ENCODE measurements at regions not wholly inside any gene's neighbourhood (a gene's known extent, or its start where the extent isn't known, plus 50 kb on each side); places are given as distances from the start of the nearest gene placed in this dataset.
A peak's percentile ranks its signal among the peaks of the same experiment; 100 is the strongest.

DNA sequence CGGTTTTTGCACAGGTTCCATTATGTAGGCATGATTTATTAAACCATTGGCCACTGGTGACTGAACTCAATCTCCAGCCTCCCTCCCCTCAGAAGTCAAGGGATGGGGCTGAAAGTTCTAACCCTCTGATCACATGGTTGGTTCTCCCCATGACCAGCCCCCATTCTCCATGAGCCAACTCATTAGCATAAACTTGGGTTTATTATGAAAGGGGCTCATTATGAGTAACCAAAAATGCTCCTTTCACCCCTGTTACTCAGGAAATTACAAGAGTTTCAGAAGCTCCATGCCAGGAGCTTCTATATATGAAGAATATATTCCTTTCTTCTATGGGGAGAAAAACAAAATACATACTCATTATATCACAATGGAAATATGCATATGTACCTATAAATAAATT lies 555.3 kb downstream of the HS3ST4 start:
- Mint-ChIP-seq H3K27me3 (peaks cover 0 to 6% (median 5%) of the 10 kb centered on the region in 3 donors), H3K36me3 (peaks cover 0 to 3% of the 10 kb centered on the region in 2 donors), H3K4me3 (no peak overlapping the region), H3K27ac (no peak overlapping the region), H3K4me1 (no peaks in the 10 kb centered on the region), H3K9me3 (peaks cover 7 to 32% (median 14%) of the 10 kb centered on the region in 7 donors)
- DNase-seq, result no peak
- ATAC-seq (ENCODE audit: low read depth in 2 of 2), result no peak

DNA sequence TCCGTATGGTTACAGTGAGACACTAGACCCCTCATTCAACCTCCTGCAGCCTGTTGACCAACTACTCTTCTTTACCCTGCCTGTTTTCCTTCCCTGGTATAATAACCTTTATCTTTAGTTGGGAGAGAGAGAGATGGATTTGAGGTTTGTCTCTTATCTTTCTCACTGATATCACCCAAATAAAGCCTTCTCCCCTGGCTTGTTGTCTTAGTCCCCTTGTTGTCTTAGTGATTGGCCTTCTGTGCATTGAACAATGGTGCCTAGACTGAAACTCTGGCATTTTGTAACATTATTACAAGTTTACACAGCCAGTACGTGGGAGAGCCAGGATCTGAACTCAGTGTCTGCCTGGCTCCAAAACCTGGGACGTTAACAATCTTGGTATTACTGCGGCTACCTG lies 560.8 kb downstream of the HS3ST4 start:
- no peak overlapping the region for H3K27ac Mint-ChIP-seq
- no peak overlapping the region for H3K4me3 Mint-ChIP-seq
- no peak for DNase-seq
- no peaks in the 10 kb centered on the region for H3K36me3 Mint-ChIP-seq
- no peaks in the 10 kb centered on the region for H3K4me1 Mint-ChIP-seq
- ATAC-seq (ENCODE audit: low read depth in 2 of 2), result no peak
- H3K27me3 Mint-ChIP-seq, result peaks cover 0 to 10% (median 6%) of the 10 kb centered on the region in 3 donors
- peaks cover 3 to 28% (median 7%) of the 10 kb centered on the region in 7 donors for H3K9me3 Mint-ChIP-seq

DNA sequence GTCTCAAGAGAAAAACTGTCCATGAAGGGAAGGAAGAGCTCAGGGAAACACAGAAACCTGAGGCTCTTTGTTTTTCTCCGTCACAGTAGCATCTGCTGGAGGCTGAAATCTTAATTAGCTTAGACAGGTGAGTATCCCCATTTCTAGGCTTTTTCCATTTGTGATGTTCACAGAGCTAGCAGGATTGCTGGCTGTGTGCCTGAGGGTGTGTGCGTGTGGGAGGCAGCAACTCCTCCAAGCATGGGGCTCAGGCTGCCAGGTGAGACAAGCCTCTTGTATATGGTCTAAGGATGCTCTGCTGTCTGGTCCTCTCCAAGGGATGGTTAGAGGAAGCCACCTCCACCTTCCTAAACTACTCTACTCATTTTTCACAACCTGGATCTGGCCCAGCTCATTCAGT lies 569.9 kb downstream of the HS3ST4 start:
- Mint-ChIP-seq H3K9me3 (peaks cover 0 to 6% (median 0%) of the 10 kb centered on the region in 7 donors), H3K27ac (no peak overlapping the region), H3K4me3 (no peak overlapping the region), H3K4me1 (no peaks in the 10 kb centered on the region), H3K27me3 (peaks cover 0 to 6% (median 0%) of the 10 kb centered on the region in 3 donors), H3K36me3 (no peaks in the 10 kb centered on the region)
- ATAC-seq (ENCODE audit: low read depth in 2 of 2), result no peak
- DNase-seq, result no peak

DNA sequence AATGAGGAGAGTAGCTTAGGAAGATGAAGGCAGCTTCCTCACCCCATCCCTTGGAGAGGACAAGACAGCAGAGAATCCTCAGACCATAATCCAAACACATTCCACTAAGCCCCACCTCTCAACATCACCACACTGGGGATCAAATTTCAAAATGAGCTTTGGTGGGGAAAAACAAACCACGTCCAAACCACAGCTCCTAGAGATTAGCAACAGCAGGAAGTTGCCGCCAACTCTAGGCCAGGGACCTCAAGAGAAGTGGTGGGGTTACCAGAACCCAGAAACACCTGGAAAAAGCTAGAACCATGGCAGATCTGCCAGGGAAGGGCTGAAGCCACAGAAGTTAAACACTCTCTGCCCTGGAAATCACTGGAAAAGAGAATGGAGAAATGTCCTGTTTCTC lies 571.6 kb downstream of the HS3ST4 start:
- no peak overlapping the region for H3K27ac Mint-ChIP-seq
- peaks cover 0 to 6% (median 0%) of the 10 kb centered on the region in 7 donors for H3K9me3 Mint-ChIP-seq
- ATAC-seq (ENCODE audit: low read depth in 2 of 2) (no peak), DNase-seq (no peak)
- H3K36me3 Mint-ChIP-seq, result no peaks in the 10 kb centered on the region
- no peaks in the 10 kb centered on the region for H3K27me3 Mint-ChIP-seq
- H3K4me3 Mint-ChIP-seq, result no peak overlapping the region
- no peaks in the 10 kb centered on the region for H3K4me1 Mint-ChIP-seq

DNA sequence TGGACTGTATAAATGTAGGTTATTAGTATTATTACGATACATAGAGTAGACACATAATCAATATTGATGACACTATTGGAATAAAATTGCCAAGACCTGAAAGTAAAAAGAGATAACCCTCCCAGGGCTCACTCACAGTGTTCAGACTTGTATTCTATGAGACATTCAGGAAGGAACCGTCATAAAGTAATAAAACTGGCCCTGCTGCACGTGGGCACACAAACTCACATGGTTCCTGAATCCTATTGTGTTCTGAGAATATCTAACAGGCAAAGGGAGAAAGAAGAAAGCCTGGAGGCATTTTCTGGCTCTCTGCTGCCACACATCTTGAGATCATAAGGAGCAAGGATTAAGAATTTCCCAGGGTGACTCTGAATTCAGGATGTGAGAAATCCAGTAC lies 575.9 kb downstream of the HS3ST4 start:
- no peak for ATAC-seq (ENCODE audit: low read depth in 2 of 2)
- Mint-ChIP-seq H3K27me3 (no peaks in the 10 kb centered on the region), H3K4me3 (no peak overlapping the region), H3K27ac (no peak overlapping the region), H3K9me3 (peaks cover 0 to 6% (median 0%) of the 10 kb centered on the region in 7 donors), H3K36me3 (no peaks in the 10 kb centered on the region), H3K4me1 (peaks cover 0 to 11% (median 5%) of the 10 kb centered on the region in 3 donors)
- DNase-seq, result no peak

DNA sequence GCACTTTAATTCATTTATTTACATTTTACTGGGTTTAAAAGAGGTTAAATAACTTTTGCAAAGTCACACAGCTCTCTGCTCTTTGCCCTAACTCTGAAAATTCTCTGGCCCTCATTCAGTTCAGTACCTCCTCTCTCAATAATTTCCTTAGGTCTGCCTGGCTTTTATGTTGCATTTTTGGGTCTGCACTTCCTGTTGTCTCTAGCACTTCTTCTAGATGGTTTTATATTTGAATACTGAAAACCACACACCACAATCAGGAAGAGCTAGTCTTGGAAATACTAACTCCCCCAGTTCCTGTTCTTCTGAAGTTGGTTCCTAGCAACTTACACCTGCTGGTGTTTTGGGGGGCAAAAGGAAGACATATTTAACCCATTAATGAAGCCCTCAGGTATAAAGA lies 577.9 kb downstream of the HS3ST4 start:
- no peak overlapping the region for H3K4me3 Mint-ChIP-seq
- H3K4me1 Mint-ChIP-seq, result peaks cover 0 to 11% (median 5%) of the 10 kb centered on the region in 3 donors
- H3K27me3 Mint-ChIP-seq, result no peaks in the 10 kb centered on the region
- no peaks in the 10 kb centered on the region for H3K36me3 Mint-ChIP-seq
- DNase-seq (no peak), ATAC-seq (ENCODE audit: low read depth in 2 of 2) (no peak)
- H3K27ac Mint-ChIP-seq, result no peak overlapping the region
- peaks cover 0 to 5% (median 0%) of the 10 kb centered on the region in 7 donors for H3K9me3 Mint-ChIP-seq

DNA sequence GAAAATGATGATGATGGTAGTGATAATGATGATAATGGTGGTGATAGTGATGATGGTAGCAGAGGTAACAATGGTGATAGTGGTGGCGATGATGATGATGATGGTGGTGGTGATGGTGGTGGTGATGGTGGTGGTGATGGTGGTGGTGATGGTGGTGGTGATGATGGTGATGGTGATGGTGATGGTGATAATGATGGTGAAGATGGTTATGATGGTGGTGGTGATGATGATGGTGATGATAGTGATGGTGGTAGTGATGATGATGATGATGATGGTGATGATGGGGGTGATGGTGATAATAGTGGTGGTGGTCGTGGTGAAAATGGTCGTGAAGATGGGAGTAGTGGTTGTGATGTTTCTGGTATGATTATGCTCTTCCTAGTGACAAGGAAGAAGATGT lies 581.8 kb downstream of the HS3ST4 start:
- peaks cover 0 to 2% (median 0%) of the 10 kb centered on the region in 7 donors for H3K9me3 Mint-ChIP-seq
- H3K4me3 Mint-ChIP-seq, result no peak overlapping the region
- no peaks in the 10 kb centered on the region for H3K36me3 Mint-ChIP-seq
- peaks cover 0 to 11% (median 5%) of the 10 kb centered on the region in 3 donors for H3K4me1 Mint-ChIP-seq
- no peak overlapping the region for H3K27ac Mint-ChIP-seq
- no peak for ATAC-seq (ENCODE audit: low read depth in 2 of 2)
- peaks cover 0 to 4% (median 0%) of the 10 kb centered on the region in 3 donors for H3K27me3 Mint-ChIP-seq
- DNase-seq, result no peak

DNA sequence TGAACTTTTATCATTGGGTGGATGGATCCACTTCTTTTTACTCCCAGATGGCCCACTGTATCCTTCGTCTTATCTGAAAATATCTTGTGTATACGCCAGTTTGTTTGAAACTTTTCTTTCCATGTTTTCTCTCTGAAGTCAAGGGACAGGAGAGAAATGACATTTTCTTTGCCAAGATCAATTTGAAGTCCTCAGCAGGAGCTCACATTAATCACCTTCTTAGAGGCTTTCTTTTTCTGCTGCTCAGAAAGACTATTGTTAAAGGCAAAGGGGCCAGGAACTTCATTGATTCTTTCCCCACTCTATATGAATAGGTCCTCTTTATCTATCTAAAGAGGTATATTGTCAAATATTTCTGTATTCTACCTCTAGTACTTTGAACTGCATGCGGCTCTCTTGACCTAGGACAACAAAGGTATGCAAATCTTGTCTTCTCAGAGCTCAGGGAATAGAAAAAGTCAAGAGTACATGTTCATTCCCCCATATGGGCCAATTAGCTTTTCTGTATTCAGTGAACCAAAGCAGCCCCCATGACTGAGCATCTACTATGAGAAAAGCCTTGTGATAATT lies 583.3 kb downstream of the HS3ST4 start:
- H3K4me1 Mint-ChIP-seq, result no peaks in the 10 kb centered on the region
- peaks cover 0 to 5% (median 0%) of the 10 kb centered on the region in 7 donors for H3K9me3 Mint-ChIP-seq
- H3K27me3 Mint-ChIP-seq, result peaks cover 0 to 4% (median 0%) of the 10 kb centered on the region in 3 donors
- no peak overlapping the region for H3K4me3 Mint-ChIP-seq
- ATAC-seq (ENCODE audit: low read depth in 2 of 2) (no peak), DNase-seq (no peak)
- no peak overlapping the region for H3K27ac Mint-ChIP-seq
- H3K36me3 Mint-ChIP-seq, result no peaks in the 10 kb centered on the region

DNA sequence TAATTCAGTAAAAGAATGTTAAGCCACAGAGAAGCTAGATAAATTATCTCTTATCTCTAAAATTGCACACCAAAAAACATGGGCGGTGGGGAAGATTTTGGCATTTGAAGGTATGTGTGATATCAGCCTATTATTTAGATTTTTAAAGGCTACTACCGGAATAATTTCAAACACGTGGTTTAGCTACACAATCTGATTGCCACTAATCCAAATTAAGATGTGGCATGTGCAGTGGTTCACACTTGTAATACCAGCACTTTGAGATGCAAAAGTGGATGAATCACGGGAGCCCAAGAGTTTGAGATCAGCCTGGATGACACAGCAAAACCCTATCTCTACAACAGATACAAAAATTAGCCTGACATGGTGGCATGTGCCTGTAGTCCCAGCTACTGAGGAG lies 584.5 kb downstream of the HS3ST4 start:
- Mint-ChIP-seq H3K4me1 (no peaks in the 10 kb centered on the region), H3K27ac (no peak overlapping the region), H3K4me3 (no peak overlapping the region), H3K36me3 (no peaks in the 10 kb centered on the region), H3K27me3 (peaks cover 0 to 4% (median 0%) of the 10 kb centered on the region in 3 donors), H3K9me3 (peaks cover 0 to 7% (median 3%) of the 10 kb centered on the region in 7 donors)
- DNase-seq (no peak), ATAC-seq (ENCODE audit: low read depth in 2 of 2) (no peak)

DNA sequence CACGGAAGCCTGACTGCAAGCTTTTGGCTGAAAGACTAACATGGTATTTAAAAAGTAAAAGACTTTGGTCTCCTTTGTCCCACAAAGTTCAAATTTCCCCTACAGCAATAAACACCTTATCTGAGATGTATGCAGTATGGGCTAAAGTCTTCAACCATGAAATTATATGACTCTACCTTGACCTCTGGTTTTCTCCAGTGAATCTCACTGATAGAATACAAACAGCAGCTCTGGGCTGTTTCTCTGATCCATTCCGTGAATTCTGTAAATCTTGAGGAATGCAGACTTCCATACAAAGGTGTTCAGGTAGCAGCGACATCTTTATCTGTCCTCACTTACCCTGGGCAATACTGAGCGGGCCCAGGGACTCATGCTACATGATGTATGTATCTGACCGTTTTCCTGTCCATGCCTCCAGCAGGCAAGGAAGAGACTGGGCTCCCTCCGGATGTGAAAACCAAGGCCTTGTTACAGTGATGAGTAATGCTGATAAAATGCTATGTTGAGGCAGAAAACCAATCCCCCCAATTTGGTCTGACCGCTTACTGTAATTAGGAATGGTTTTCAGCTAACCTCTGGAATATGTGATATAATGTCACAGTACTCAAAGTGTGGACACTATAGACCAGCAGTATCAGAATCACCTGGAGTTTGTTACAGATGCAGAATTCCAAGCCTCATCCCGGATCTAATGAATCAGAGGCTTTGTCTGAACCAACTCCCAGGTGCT lies 589.8 kb downstream of the HS3ST4 start:
- no peaks in the 10 kb centered on the region for H3K36me3 Mint-ChIP-seq
- no peak overlapping the region for H3K4me3 Mint-ChIP-seq
- ATAC-seq (ENCODE audit: low read depth in 2 of 2) (no peak), DNase-seq (no peak)
- H3K27me3 Mint-ChIP-seq, result peaks cover 0 to 6% (median 4%) of the 10 kb centered on the region in 3 donors
- H3K4me1 Mint-ChIP-seq, result no peaks in the 10 kb centered on the region
- no peak overlapping the region for H3K27ac Mint-ChIP-seq
- H3K9me3 Mint-ChIP-seq, result peaks cover 0 to 7% (median 3%) of the 10 kb centered on the region in 7 donors

DNA sequence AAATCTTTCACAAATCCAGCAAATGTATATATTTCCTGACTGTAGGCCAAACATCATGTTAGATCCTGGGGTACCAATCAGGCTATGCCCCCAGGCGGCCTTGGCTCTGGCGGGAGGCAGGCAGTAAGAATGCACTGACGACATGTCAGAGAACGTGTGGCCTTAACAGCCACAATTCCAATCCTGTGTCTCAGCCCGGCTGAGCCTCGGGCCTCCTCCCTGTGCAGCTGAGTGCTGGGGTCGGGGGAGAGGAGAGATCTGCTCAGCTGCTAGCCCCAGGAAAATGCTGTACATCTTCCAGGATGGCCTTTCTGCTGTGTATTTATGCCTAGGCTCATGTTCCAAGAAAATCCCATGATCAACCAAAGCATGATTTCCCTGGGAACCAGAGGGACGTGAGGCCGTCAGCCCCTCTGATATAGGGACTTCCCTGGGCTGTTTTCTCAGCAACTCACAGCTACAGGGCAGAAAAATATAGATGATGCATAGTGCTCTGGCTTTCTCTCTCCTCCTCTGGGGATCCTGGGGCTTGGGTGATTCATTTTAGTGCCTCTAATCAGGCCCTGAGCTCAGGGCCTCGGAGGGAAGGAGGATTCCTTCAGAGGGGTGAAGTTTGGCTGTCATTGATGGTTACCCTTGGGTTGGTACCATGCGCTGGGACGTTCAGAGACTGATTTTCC lies 604.0 kb downstream of the HS3ST4 start:
- no peak overlapping the region for H3K27ac Mint-ChIP-seq
- H3K36me3 Mint-ChIP-seq, result no peaks in the 10 kb centered on the region
- H3K4me3 Mint-ChIP-seq, result no peak overlapping the region
- H3K4me1 Mint-ChIP-seq, result no peaks in the 10 kb centered on the region
- H3K9me3 Mint-ChIP-seq, result peaks cover 0 to 6% (median 4%) of the 10 kb centered on the region in 7 donors
- ATAC-seq (ENCODE audit: low read depth in 2 of 2), result no peak
- peaks cover 0 to 10% (median 9%) of the 10 kb centered on the region in 3 donors for H3K27me3 Mint-ChIP-seq
- no peak for DNase-seq

DNA sequence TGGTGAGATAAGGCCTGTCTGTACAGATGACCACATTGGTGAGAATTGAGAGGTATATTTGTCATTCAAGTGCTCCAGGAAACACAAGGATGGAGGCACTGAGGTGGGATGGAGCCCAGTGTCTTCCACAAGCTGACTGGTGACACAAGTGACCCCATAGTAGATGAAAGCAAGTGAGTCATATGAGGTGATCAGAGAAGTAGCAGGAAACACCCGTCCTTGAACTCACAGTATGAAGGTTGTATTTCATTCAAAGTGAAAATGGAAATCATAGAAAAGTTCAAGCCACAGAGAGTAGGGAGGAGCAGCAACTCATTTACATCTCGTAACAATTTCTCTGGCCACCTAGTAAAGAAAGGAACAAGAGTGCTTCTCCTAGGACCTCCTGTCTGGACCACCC lies 609.8 kb downstream of the HS3ST4 start:
- Mint-ChIP-seq H3K4me3 (no peak overlapping the region), H3K27me3 (peaks cover 4 to 17% (median 5%) of the 10 kb centered on the region in 3 donors), H3K27ac (peak overlapping the region in 1 of 6 donors; percentile 27), H3K9me3 (peaks cover 0 to 9% (median 5%) of the 10 kb centered on the region in 7 donors), H3K36me3 (no peaks in the 10 kb centered on the region), H3K4me1 (no peaks in the 10 kb centered on the region)
- DNase-seq, result no peak
- ATAC-seq (ENCODE audit: low read depth in 2 of 2), result no peak

DNA sequence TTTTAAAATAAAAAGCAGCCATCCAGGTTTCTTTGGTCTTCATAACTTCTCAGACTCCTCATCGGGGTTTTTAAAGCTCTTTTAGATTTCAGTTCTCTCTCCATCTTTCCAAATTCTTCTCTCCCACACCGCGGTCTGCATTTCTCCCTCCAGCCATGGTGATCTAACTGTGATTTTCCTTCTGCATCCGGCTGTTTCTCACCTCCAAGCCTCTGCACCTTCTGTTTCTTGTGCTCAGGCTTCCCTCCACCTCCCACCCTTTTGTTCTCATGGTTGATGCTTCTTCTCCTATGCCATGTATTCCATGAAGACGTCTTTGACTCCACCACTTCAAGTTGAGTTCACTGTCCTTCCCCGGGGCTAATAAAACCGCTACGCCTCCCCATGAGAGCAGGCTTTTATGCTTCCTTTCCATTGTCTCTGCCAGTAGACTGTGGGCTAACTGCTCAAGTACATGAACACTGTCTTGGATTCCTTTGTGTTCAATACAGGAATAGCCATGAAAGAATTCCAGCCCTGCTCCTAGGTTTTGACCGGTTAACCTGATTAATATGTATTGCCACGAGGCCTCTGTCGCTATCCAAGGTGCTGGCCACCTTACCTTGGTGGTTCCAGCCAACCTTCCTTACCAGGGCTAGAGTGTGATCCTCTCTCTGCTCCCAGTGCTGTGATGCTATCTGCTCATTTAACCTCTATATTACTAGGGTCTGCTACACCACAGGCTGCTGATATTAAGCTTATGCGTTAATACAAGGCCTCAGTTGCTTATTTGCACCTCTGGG lies 625.1 kb downstream of the HS3ST4 start:
- Mint-ChIP-seq H3K4me1 (no peaks in the 10 kb centered on the region), H3K9me3 (peaks cover 0 to 8% (median 1%) of the 10 kb centered on the region in 7 donors), H3K4me3 (no peak overlapping the region), H3K27ac (no peak overlapping the region), H3K27me3 (peaks cover 0 to 18% (median 6%) of the 10 kb centered on the region in 3 donors), H3K36me3 (no peaks in the 10 kb centered on the region)
- DNase-seq (no peak), ATAC-seq (ENCODE audit: low read depth in 2 of 2) (no peak)
